ENCODE measurements at regions not wholly inside any gene's neighbourhood (a gene's known extent, or its start where the extent isn't known, plus 50 kb on each side); places are given as distances from the start of the nearest gene placed in this dataset.

- no peak overlapping the region for H3K4me2 ChIP-seq
- H3K27ac ChIP-seq = no peak overlapping the region
- H3K9me3 ChIP-seq (ENCODE audit: insufficient read depth, low read depth) = no peaks in the 10 kb centered on the region
- H2AFZ ChIP-seq = no peak overlapping the region
- POLR2A ChIA-PET (ENCODE audit: unreplicated experiment) = no interaction called here
- intact Hi-C loops (cut with micrococcal nuclease; ENCODE audit: unreplicated experiment) = no loop called here
- H3K79me2 ChIP-seq (ENCODE audit: low read depth) = no peaks in the 10 kb centered on the region
- no peaks in the 10 kb centered on the region for H3K27me3 ChIP-seq (ENCODE audit: insufficient read depth, low read depth)
- no peak for DNase-seq
- no peaks in the 10 kb centered on the region for H3K9me2 ChIP-seq (ENCODE audit: insufficient read depth)
- TF ChIP-seq EZH2 (IDR thresholded peaks at IDR 0.05; ENCODE audit: low read depth) (no peak), CTCF (conservative IDR thresholded peaks at IDR 0.05) (no peak)
- CTCF ChIA-PET = no interaction called here
- H3K4me1 ChIP-seq (replicated peaks; ENCODE audit: insufficient read depth) = no peaks in the 10 kb centered on the region
- H3F3A ChIP-seq (ENCODE audit: insufficient read depth, low read depth) = no peaks in the 10 kb centered on the region
- no peaks in the 10 kb centered on the region for H3K36me3 ChIP-seq (ENCODE audit: low read depth)
- no peak overlapping the region for H3K4me3 ChIP-seq
- no peaks in the 10 kb centered on the region for H4K20me1 ChIP-seq (ENCODE audit: insufficient read depth)
- BruUV-seq (replicated peaks) = no TSS peak
Observed at GRCh38 chr2:147542351-147542750, 302.5 kb upstream of the ACVR2A start.

GRCh38 chr2:147541314-147541713, 303.5 kb upstream of the ACVR2A start:
- DNase-seq = no peak
- no peak overlapping the region for H3K4me3 ChIP-seq
- H3K79me2 ChIP-seq (ENCODE audit: low read depth) = no peaks in the 10 kb centered on the region
- no peaks in the 10 kb centered on the region for H3K36me3 ChIP-seq (ENCODE audit: low read depth)
- H3K4me2 ChIP-seq = no peak overlapping the region
- no TSS peak for BruUV-seq (replicated peaks)
- H4K20me1 ChIP-seq (ENCODE audit: insufficient read depth) = no peaks in the 10 kb centered on the region
- H3K9me2 ChIP-seq (ENCODE audit: insufficient read depth) = no peaks in the 10 kb centered on the region
- H2AFZ ChIP-seq = no peak overlapping the region
- H3K27ac ChIP-seq = no peak overlapping the region
- ChIA-PET POLR2A (ENCODE audit: unreplicated experiment) (no interaction called here), CTCF (no interaction called here)
- TF ChIP-seq EZH2 (IDR thresholded peaks at IDR 0.05; ENCODE audit: low read depth) (no peak), CTCF (conservative IDR thresholded peaks at IDR 0.05) (no peak)
- H3K9me3 ChIP-seq (ENCODE audit: insufficient read depth, low read depth) = no peaks in the 10 kb centered on the region
- intact Hi-C loops (cut with micrococcal nuclease; ENCODE audit: unreplicated experiment) = no loop called here
- no peaks in the 10 kb centered on the region for H3K4me1 ChIP-seq (replicated peaks; ENCODE audit: insufficient read depth)
- no peaks in the 10 kb centered on the region for H3K27me3 ChIP-seq (ENCODE audit: insufficient read depth, low read depth)
- H3F3A ChIP-seq (ENCODE audit: insufficient read depth, low read depth) = no peaks in the 10 kb centered on the region

GRCh38 chr2:147538821-147539220, 306.0 kb upstream of the ACVR2A start:
- no peak for DNase-seq
- Histone ChIP-seq H2AFZ (no peak overlapping the region), H3K79me2 (ENCODE audit: low read depth) (no peaks in the 10 kb centered on the region), H3K4me1 (replicated peaks; ENCODE audit: insufficient read depth) (no peaks in the 10 kb centered on the region), H3K4me2 (no peak overlapping the region), H4K20me1 (ENCODE audit: insufficient read depth) (no peaks in the 10 kb centered on the region), H3F3A (ENCODE audit: insufficient read depth, low read depth) (no peaks in the 10 kb centered on the region), H3K27ac (no peak overlapping the region), H3K36me3 (ENCODE audit: low read depth) (no peaks in the 10 kb centered on the region), H3K9me3 (ENCODE audit: insufficient read depth, low read depth) (no peaks in the 10 kb centered on the region), H3K9me2 (ENCODE audit: insufficient read depth) (no peaks in the 10 kb centered on the region), H3K27me3 (ENCODE audit: insufficient read depth, low read depth) (no peaks in the 10 kb centered on the region), H3K4me3 (no peak overlapping the region)
- no TSS peak for BruUV-seq (replicated peaks)
- ChIA-PET CTCF (no interaction called here), POLR2A (ENCODE audit: unreplicated experiment) (no interaction called here)
- intact Hi-C loops (cut with micrococcal nuclease; ENCODE audit: unreplicated experiment) = no loop called here
- TF ChIP-seq CTCF (conservative IDR thresholded peaks at IDR 0.05) (no peak), EZH2 (IDR thresholded peaks at IDR 0.05; ENCODE audit: low read depth) (no peak)
